Lung (tissue), 11 donors: ENCODE measurements at regions not wholly inside any gene's neighbourhood (a gene's known extent, or its start where the extent isn't known, plus 50 kb on each side); places are given as distances from the start of the nearest gene placed in this dataset.

Experiments used
- ATAC-seq: fragments of 200-7000 bp; cut with Tn5 transposase; one replicate; pipeline ENCODE4 v1.9.1; 2020; ENCODE audit warnings: moderate number of reproducible peaks; ENCODE audit not compliant: insufficient read depth, low FRiP score
- DNase-seq, 3 donors: peaks; one replicate each; pipeline ENCODE4 v3.0.0-alpha.2; 2013 to 2017
- H3K27ac ChIP-seq, 2 donors: one replicate each; pipeline ENCODE4 v1.5.1; 2013; ENCODE audit warnings: mild to moderate bottlenecking in 2 of 2, moderate library complexity in 2 of 2, control low read depth in 1 of 2, inconsistent platforms in 1 of 2, low read depth in 1 of 2, low read length in 1 of 2
- H3K27me3 ChIP-seq, 3 donors: one replicate each; pipeline ENCODE4 v1.5.1; 2013; ENCODE audit warnings: low read length in 2 of 3; ENCODE audit not compliant: control insufficient read depth in 3 of 3, insufficient read depth in 3 of 3
- H3K36me3 ChIP-seq, 4 donors: one replicate each; pipeline ENCODE4 v1.5.1; 2013; ENCODE audit warnings: low read length in 4 of 4, mild to moderate bottlenecking in 1 of 4, moderate library complexity in 1 of 4; ENCODE audit not compliant: control insufficient read depth in 4 of 4, insufficient read depth in 4 of 4
- H3K4me1 ChIP-seq, 5 donors: one replicate each; pipeline ENCODE4 v1.5.1; 2013; ENCODE audit warnings: low read length in 5 of 5, mild to moderate bottlenecking in 2 of 5, moderate library complexity in 1 of 5; ENCODE audit not compliant: control insufficient read depth in 5 of 5, insufficient read depth in 5 of 5
- H3K4me3 ChIP-seq: one replicate; pipeline ENCODE4 v1.5.1; 2013; ENCODE audit warnings: mild to moderate bottlenecking, control low read depth, moderate library complexity
- H3K9ac ChIP-seq, 2 donors: one replicate each; pipeline ENCODE4 v1.5.1; 2013; ENCODE audit warnings: low read length in 2 of 2, control low read depth in 1 of 2; ENCODE audit not compliant: insufficient read depth in 1 of 2
- H3K9me3 ChIP-seq, 4 donors: one replicate each; pipeline ENCODE4 v1.5.1; 2013; ENCODE audit warnings: low read length in 3 of 4, mild to moderate bottlenecking in 1 of 4, moderate library complexity in 1 of 4; ENCODE audit not compliant: control insufficient read depth in 4 of 4, insufficient read depth in 3 of 4
- WGBS, 2 donors: extraction: QIAGEN DNeasy Blood & Tissue Kit; methylation state at CpG; one replicate each; pipeline ENCODE4 v1.1.7; 2013; 5-methylcytosine and 5-hydroxymethylcytosine counted together
- TF ChIP-seq, protein P1 (sequence below): IDR thresholded peaks from 2 replicates; pipeline ENCODE4 v1.5.1; 2012; ENCODE audit warnings: mild to moderate bottlenecking; ENCODE audit errors: control extremely low read depth, extremely low read depth
- donor health status: control.
- donor health status: control.
- donor health status: Bipolar disorder and iron deficiency.
- donor health status: healthy.
- donor health status: DM: yes; HTN: yes; CAD: no.

DNA sequence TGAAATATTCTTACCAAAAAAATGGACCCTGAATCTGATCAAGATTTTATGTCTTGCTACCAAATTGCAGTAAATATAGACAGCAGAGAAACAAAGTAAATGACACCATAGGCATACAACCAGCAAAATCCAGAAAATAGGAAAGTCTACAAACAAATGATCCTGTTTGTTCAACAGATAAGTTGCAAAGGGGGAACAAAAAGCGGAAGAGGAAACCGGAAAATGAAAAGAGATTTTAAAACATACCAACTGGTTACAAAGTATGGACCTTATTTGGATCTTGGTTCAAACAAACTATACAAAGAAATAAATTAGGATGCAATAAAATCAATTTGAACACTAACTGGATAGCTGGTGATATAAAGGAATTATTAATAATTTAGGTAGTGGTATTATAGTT, 92.0 kb downstream of the TMPRSS5 start:
- Histone ChIP-seq H3K27me3 (no peaks in the 10 kb centered on the region), H3K9ac (no peak overlapping the region), H3K4me1 (no peaks in the 10 kb centered on the region), H3K36me3 (no peaks in the 10 kb centered on the region), H3K9me3 (no peaks in the 10 kb centered on the region), H3K27ac (no peak overlapping the region), H3K4me3 (no peak overlapping the region)
- WGBS, 2 donors = 67 to 79% methylated on average over 2 of the region's 2 CpGs
- DNase-seq = no peak
- TF ChIP-seq, protein P1, sequence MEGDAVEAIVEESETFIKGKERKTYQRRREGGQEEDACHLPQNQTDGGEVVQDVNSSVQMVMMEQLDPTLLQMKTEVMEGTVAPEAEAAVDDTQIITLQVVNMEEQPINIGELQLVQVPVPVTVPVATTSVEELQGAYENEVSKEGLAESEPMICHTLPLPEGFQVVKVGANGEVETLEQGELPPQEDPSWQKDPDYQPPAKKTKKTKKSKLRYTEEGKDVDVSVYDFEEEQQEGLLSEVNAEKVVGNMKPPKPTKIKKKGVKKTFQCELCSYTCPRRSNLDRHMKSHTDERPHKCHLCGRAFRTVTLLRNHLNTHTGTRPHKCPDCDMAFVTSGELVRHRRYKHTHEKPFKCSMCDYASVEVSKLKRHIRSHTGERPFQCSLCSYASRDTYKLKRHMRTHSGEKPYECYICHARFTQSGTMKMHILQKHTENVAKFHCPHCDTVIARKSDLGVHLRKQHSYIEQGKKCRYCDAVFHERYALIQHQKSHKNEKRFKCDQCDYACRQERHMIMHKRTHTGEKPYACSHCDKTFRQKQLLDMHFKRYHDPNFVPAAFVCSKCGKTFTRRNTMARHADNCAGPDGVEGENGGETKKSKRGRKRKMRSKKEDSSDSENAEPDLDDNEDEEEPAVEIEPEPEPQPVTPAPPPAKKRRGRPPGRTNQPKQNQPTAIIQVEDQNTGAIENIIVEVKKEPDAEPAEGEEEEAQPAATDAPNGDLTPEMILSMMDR = no peak
- ATAC-seq = no peak

DNA sequence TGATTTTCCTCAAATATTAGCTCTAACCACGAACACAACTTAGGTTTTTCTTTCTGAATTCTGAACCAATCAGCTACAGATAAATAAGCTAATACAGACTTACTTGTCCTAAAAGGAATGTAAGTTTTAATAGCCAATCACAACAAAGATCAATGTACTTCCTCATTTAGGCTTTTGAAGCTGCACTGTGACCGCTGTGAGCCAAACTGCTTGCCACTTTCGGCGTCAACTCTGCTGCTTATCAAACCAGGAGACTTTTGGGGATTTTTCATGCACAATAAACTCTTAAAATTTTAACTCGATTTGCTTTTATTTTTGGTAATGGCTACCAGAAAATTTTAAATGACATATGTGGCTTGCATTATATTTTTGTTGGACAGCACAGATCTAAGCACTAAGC, 92.5 kb downstream of the TMPRSS5 start:
- WGBS, 2 donors = 42 to 56% methylated on average over 5 of the region's 5 CpGs
- H3K36me3 ChIP-seq = no peaks in the 10 kb centered on the region
- no peak for ATAC-seq
- H3K9me3 ChIP-seq = no peaks in the 10 kb centered on the region
- no peaks in the 10 kb centered on the region for H3K27me3 ChIP-seq
- H3K27ac ChIP-seq = no peak overlapping the region
- TF ChIP-seq, protein P1 = no peak
- DNase-seq = no peak
- H3K9ac ChIP-seq = no peak overlapping the region
- no peaks in the 10 kb centered on the region for H3K4me1 ChIP-seq
- no peak overlapping the region for H3K4me3 ChIP-seq

DNA sequence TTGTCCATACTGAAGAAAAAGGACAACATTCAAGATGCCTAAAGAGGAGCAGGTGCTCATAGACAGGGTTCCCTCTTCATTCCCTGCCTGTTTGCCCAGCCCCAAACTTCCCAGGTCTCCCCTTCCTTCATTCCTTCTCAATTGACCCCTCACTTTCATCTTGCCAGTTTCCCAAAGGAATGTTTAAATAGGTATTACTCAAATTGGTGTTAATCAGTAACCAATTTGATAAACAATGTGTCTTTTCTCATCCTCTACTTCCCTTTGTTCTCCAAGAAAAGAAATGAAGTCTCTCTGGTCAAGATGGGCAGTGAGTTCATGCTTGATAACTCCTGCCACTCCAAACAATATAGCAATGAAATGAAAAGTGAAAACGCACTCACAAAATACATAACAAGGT, 101.9 kb downstream of the TMPRSS5 start:
- Histone ChIP-seq H3K4me3 (no peak overlapping the region), H3K4me1 (peaks cover 0 to 12% (median 0%) of the 10 kb centered on the region in 5 donors), H3K9ac (no peak overlapping the region), H3K36me3 (no peaks in the 10 kb centered on the region), H3K27ac (no peak overlapping the region), H3K27me3 (no peaks in the 10 kb centered on the region), H3K9me3 (peaks cover 0 to 3% (median 0%) of the 10 kb centered on the region in 4 donors)
- TF ChIP-seq, protein P1 = no peak
- no peak for ATAC-seq
- 40 to 100% methylated on average over 1 of the region's 1 CpG for WGBS, 2 donors
- DNase-seq = no peak
